OCI-LY7 (cell line): ENCODE measurements at regions not wholly inside any gene's neighbourhood (a gene's known extent, or its start where the extent isn't known, plus 50 kb on each side); places are given as distances from the start of the nearest gene placed in this dataset.

Experiments
- BruUV-seq: library from RNA; stranded (reverse); fragments of 400-500 nt; replicated peaks from 2 replicates; lab custom pipeline; 2021; lab: Mats Ljungman, UMichigan
- CTCF ChIA-PET: fragments of 300-600 bp; sonication (Branson Sonifier 250); formaldehyde crosslinking; loops from one replicate; lab custom pipeline; 2022; ENCODE audit warnings: antibody characterized with exemption; ENCODE audit not compliant: unreplicated experiment; lab: Charles Lee
- POLR2A ChIA-PET: fragments of 300-600 bp; sonication (Branson Sonifier 250); formaldehyde crosslinking; loops from one replicate; lab custom pipeline; 2022; ENCODE audit warnings: antibody characterized with exemption; lab: Charles Lee
- DNase-seq: peaks from one replicate; pipeline ENCODE4 v3.0.0-alpha.2; 2015; ENCODE audit warnings: low spot score
- H2AFZ ChIP-seq: fragments of 200-600 bp; sonication (generic), shearing (Covaris generic); 2 replicates; pipeline ENCODE4 v1.6.1; 2014; ENCODE audit warnings: mild to moderate bottlenecking, antibody characterized with exemption, low read length, moderate library complexity
- H3K27ac ChIP-seq: fragments of 200-600 bp; sonication (generic); 2 replicates; pipeline ENCODE4 v1.5.1; 2014; ENCODE audit warnings: mixed run types, low read depth, mild to moderate bottlenecking, moderate library complexity, low read length, inconsistent platforms; ENCODE audit not compliant: poor library complexity, severe bottlenecking
- H3K36me3 ChIP-seq: fragments of 200-600 bp; sonication (generic); 2 replicates; pipeline ENCODE4 v1.6.1; 2014; ENCODE audit warnings: mild to moderate bottlenecking, antibody characterized with exemption, low read length, moderate library complexity, mixed read lengths; ENCODE audit not compliant: insufficient read depth
- H3K4me1 ChIP-seq: fragments of 200-600 bp; sonication (generic); 2 replicates; pipeline ENCODE4 v1.5.1; 2014; ENCODE audit warnings: mild to moderate bottlenecking, low read length; ENCODE audit not compliant: insufficient read depth, poor library complexity, severe bottlenecking
- H3K4me2 ChIP-seq: fragments of 200-600 bp; sonication (generic); 2 replicates; pipeline ENCODE4 v1.6.1; 2014; ENCODE audit warnings: mild to moderate bottlenecking, low read length
- H3K4me3 ChIP-seq: fragments of 200-600 bp; sonication (generic); 2 replicates; pipeline ENCODE4 v1.5.1; 2014; ENCODE audit warnings: mild to moderate bottlenecking, low read depth, low read length; ENCODE audit not compliant: poor library complexity, severe bottlenecking
- H3K79me2 ChIP-seq: fragments of 200-600 bp; sonication (generic); 2 replicates; pipeline ENCODE4 v1.6.1; 2016; ENCODE audit warnings: low read depth, mild to moderate bottlenecking, low read length, moderate library complexity, mixed read lengths; ENCODE audit not compliant: insufficient read depth
- H3K9me2 ChIP-seq: fragments of 200-600 bp; sonication (generic); 2 replicates; pipeline ENCODE4 v1.6.1; 2016; ENCODE audit warnings: mild to moderate bottlenecking, low read length, mixed read lengths; ENCODE audit not compliant: insufficient read depth
- H3K9me3 ChIP-seq: fragments of 200-600 bp; sonication (generic); 2 replicates; pipeline ENCODE4 v1.6.1; 2014; ENCODE audit warnings: mild to moderate bottlenecking, mixed run types, low read length, mixed read lengths
- H4K20me1 ChIP-seq: fragments of 200-600 bp; sonication (generic); 2 replicates; pipeline ENCODE4 v1.6.1; 2014; ENCODE audit warnings: mild to moderate bottlenecking, antibody characterized with exemption, low read length, moderate library complexity, mixed read lengths; ENCODE audit not compliant: insufficient read depth
- CTCF ChIP-seq: fragments of 200-600 bp; sonication (generic); conservative IDR thresholded peaks from 2 replicates; pipeline ENCODE4 v1.5.1; 2014; ENCODE audit warnings: mild to moderate bottlenecking, antibody characterized with exemption, low read length, moderate library complexity, mixed read lengths
- EZH2phosphoT487 ChIP-seq: fragments of 200-600 bp; sonication (generic); IDR thresholded peaks from 2 replicates; pipeline ENCODE4 v1.6.1; 2018; ENCODE audit warnings: low read depth, borderline replicate concordance, mild to moderate bottlenecking, mixed run types, antibody characterized with exemption, low read length, moderate library complexity, mixed read lengths
- intact Hi-C: fragments of 100-400 bp; cut with micrococcal nuclease; formaldehyde crosslinking; loops from one replicate; pipeline ENCODE4 v1.10.0; 2022; ENCODE audit not compliant: unreplicated experiment

- ChIA-PET CTCF (no interaction called here), POLR2A (interaction anchor here (0.6 kb wide), 1 partner anchor 15 kb away, joined by 6 read pairs; no protein-coding TSS in a partner anchor)
- H3K27ac ChIP-seq, result no peak overlapping the region
- no peak overlapping the region for H3K4me2 ChIP-seq
- intact Hi-C loops, result no loop called here
- H3K9me3 ChIP-seq, result no peaks in the 10 kb centered on the region
- DNase-seq, result no peak
- no peaks in the 10 kb centered on the region for H3K79me2 ChIP-seq
- BruUV-seq, result no TSS peak
- no peak overlapping the region for H2AFZ ChIP-seq
- H3K9me2 ChIP-seq, result no peaks in the 10 kb centered on the region
- TF ChIP-seq EZH2phosphoT487 (no peak), CTCF (no peak)
- H3K4me1 ChIP-seq, result no peaks in the 10 kb centered on the region
- no peaks in the 10 kb centered on the region for H3K36me3 ChIP-seq
- no peak overlapping the region for H3K4me3 ChIP-seq
- H4K20me1 ChIP-seq, result no peaks in the 10 kb centered on the region
Observed at GRCh38 chr4:26031704-26032103, 117.7 kb downstream of the SMIM20 start.

- TF ChIP-seq EZH2phosphoT487, result no peak
- TF ChIP-seq CTCF, result no peak
- no peak overlapping the region for H2AFZ ChIP-seq
- ChIA-PET CTCF (no interaction called here), POLR2A (interaction anchor here (0.6 kb wide), 1 partner anchor 280 kb away, joined by 4 read pairs; no protein-coding TSS in a partner anchor)
- no peaks in the 10 kb centered on the region for H3K9me2 ChIP-seq
- no peaks in the 10 kb centered on the region for H4K20me1 ChIP-seq
- DNase-seq, result no peak
- H3K4me2 ChIP-seq, result no peak overlapping the region
- H3K4me1 ChIP-seq, result no peaks in the 10 kb centered on the region
- intact Hi-C loops, result no loop called here
- no peaks in the 10 kb centered on the region for H3K79me2 ChIP-seq
- H3K36me3 ChIP-seq, result no peaks in the 10 kb centered on the region
- no peak overlapping the region for H3K27ac ChIP-seq
- H3K4me3 ChIP-seq, result no peak overlapping the region
- H3K9me3 ChIP-seq, result no peaks in the 10 kb centered on the region
- no TSS peak for BruUV-seq
Observed at GRCh38 chr4:26032142-26032541, 118.1 kb downstream of the SMIM20 start.

GRCh38 chr4:26032630-26033317 is 118.8 kb downstream of the SMIM20 start:
- no TSS peak for BruUV-seq
- no peak overlapping the region for H3K4me2 ChIP-seq
- DNase-seq, result no peak
- H3K27ac ChIP-seq, result no peak overlapping the region
- intact Hi-C loops, result no loop called here
- ChIA-PET CTCF (no interaction called here), POLR2A (interaction anchor here (0.6 kb wide), 2 partner anchors 281 to 383 kb away, joined by 3 to 4 read pairs; no protein-coding TSS in a partner anchor)
- no peak for TF ChIP-seq EZH2phosphoT487
- no peak for TF ChIP-seq CTCF
- H3K9me2 ChIP-seq, result no peaks in the 10 kb centered on the region
- no peaks in the 10 kb centered on the region for H4K20me1 ChIP-seq
- H3K4me3 ChIP-seq, result no peak overlapping the region
- no peaks in the 10 kb centered on the region for H3K4me1 ChIP-seq
- H3K79me2 ChIP-seq, result no peaks in the 10 kb centered on the region
- no peak overlapping the region for H2AFZ ChIP-seq
- H3K36me3 ChIP-seq, result no peaks in the 10 kb centered on the region
- no peaks in the 10 kb centered on the region for H3K9me3 ChIP-seq
